K562 (cell line): ENCODE measurements at regions not wholly inside any gene's neighbourhood (a gene's known extent, or its start where the extent isn't known, plus 50 kb on each side); places are given as distances from the start of the nearest gene placed in this dataset.
"Not testable (repeated sequence)": the region's sequence is repeated elsewhere in the genome, so short reads cannot be mapped to it uniquely, and the experiment has no call there.

Experiments used
- ATAC-seq: fragments of 200-7000 bp; cut with Tn5 transposase; 3 replicates; pipeline ENCODE4 v1.9.1; 2020; ENCODE audit warnings: moderate library complexity
- BruUV-seq: library from RNA; stranded (reverse); fragments of 400-500 nt; replicated peaks from 2 replicates; lab custom pipeline; 2021; lab: Mats Ljungman, UMichigan
- CTCF ChIA-PET: fragments of 300-600 bp; formaldehyde crosslinking; extraction: SDS; loops from one replicate; lab custom pipeline; 2021; ENCODE audit warnings: low intra/inter-chr PET ratio; lab: Yijun Ruan, JAX
- POLR2A ChIA-PET: fragments of 300-600, 350-650 bp; sonication (Branson Sonifier 250); formaldehyde crosslinking; extraction: SDS; loops from one replicate; lab custom pipeline; 2021; ENCODE audit warnings: antibody characterized with exemption, inconsistent platforms; lab: Yijun Ruan, JAX
- DNase-seq, 4 experiments: peaks; one replicate each; pipeline versions ENCODE4 v3.0.0 to v3.0.0-alpha.2; 2011 to 2018; ENCODE audit warnings: low spot score in 3 of 4, mixed read lengths in 3 of 4; ENCODE audit errors: extremely low read depth in 1 of 4
- FAIRE-seq: peaks from 2 replicates; lab custom pipeline; 2011; peaks lifted over from hg19 to GRCh38; lab: Jason Lieb, UNC
- H2AFZ ChIP-seq: 2 replicates; pipeline ENCODE4 v1.6.0; 2011; ENCODE audit warnings: low read depth, low read length, control low read depth, inconsistent platforms
- H3K27ac ChIP-seq: fragments of 200-600 bp; 3 replicates; pipeline ENCODE4 v1.8.0; 2011; ENCODE audit warnings: low read depth, mild to moderate bottlenecking, control low read depth, inconsistent platforms, low read length, moderate library complexity, mixed read lengths; ENCODE audit errors: extremely low read depth
- H3K27me3 ChIP-seq, 2 experiments: fragments of 300-600 bp in 1 of 2; 2 replicates in 1 of 2; 3 replicates in 1 of 2; pipeline versions ENCODE4 v1.6.0 to v1.8.0; 2011; ENCODE audit warnings: inconsistent platforms in 2 of 2, low read length in 2 of 2, mild to moderate bottlenecking in 1 of 2, mixed read lengths in 1 of 2, moderate library complexity in 1 of 2; ENCODE audit not compliant: control insufficient read depth in 2 of 2, insufficient read depth in 2 of 2
- H3K36me3 ChIP-seq: fragments of 300-600 bp; 3 replicates; pipeline ENCODE4 v1.8.0; 2011; ENCODE audit warnings: mild to moderate bottlenecking, low read length, inconsistent platforms; ENCODE audit not compliant: control insufficient read depth, insufficient read depth
- H3K4me1 ChIP-seq, 2 experiments: fragments of 200-600 bp in 1 of 2; replicated peaks in 1 of 2; 2 replicates in 1 of 2; 3 replicates in 1 of 2; pipeline versions ENCODE4 v1.5.1 to v1.8.0; 2011; ENCODE audit warnings: inconsistent platforms in 2 of 2, low read length in 2 of 2, mild to moderate bottlenecking in 1 of 2, mixed read lengths in 1 of 2, moderate library complexity in 1 of 2; ENCODE audit not compliant: control insufficient read depth in 2 of 2, insufficient read depth in 2 of 2
- H3K4me2 ChIP-seq: 2 replicates; pipeline ENCODE4 v1.6.1; 2011; ENCODE audit warnings: low read length, control low read depth, inconsistent platforms, mixed read lengths; ENCODE audit not compliant: insufficient read depth
- H3K4me3 ChIP-seq: fragments of 200-600 bp; sonication (generic), shearing (Covaris generic); 2 replicates; pipeline ENCODE4 v1.5.1; 2016; ENCODE audit warnings: control low read depth, inconsistent platforms
- H3K79me2 ChIP-seq: fragments of 200-600 bp; 3 replicates; pipeline ENCODE4 v1.8.0; 2011; ENCODE audit warnings: low read length, inconsistent platforms; ENCODE audit not compliant: control insufficient read depth, insufficient read depth
- H3K9ac ChIP-seq, 2 experiments: 2 replicates each; pipeline versions ENCODE4 v1.6.0 to v1.6.1; 2011; ENCODE audit warnings: low read depth in 2 of 2, low read length in 2 of 2, control low read depth in 1 of 2, inconsistent platforms in 1 of 2, mild to moderate bottlenecking in 1 of 2, mixed read lengths in 1 of 2; ENCODE audit not compliant: insufficient read depth in 1 of 2
- H3K9me1 ChIP-seq: one replicate; pipeline ENCODE4 v1.6.0; 2011; ENCODE audit warnings: inconsistent platforms, mild to moderate bottlenecking, low read length, moderate library complexity; ENCODE audit not compliant: control insufficient read depth, insufficient read depth
- H3K9me3 ChIP-seq: replicated peaks from 2 replicates; pipeline ENCODE4 v1.5.1; 2011; ENCODE audit warnings: low read depth, low read length, inconsistent platforms; ENCODE audit not compliant: control insufficient read depth, insufficient read depth
- H4K20me1 ChIP-seq: replicated peaks from 2 replicates; pipeline ENCODE4 v1.6.1; 2011; ENCODE audit warnings: low read length, inconsistent platforms, mixed read lengths; ENCODE audit not compliant: control insufficient read depth, insufficient read depth
- RB1 ChIP-seq: fragments of 450-650 bp; IDR thresholded peaks from 2 replicates; pipeline ENCODE4 v1.6.1; 2017; ENCODE audit warnings: low read depth, mild to moderate bottlenecking
- RBM25 ChIP-seq: fragments of 200-400 bp; formaldehyde crosslinking; IDR thresholded peaks from 2 replicates; pipeline ENCODE4 v1.6.1; 2018; ENCODE audit warnings: low read length, low read depth, moderate library complexity; ENCODE audit not compliant: severe bottlenecking
- RCOR1 ChIP-seq, 2 experiments: IDR thresholded peaks; 2 replicates each; pipeline ENCODE4 v1.6.1; 2012; ENCODE audit warnings: low read depth in 2 of 2, low read length in 2 of 2, borderline replicate concordance in 1 of 2, improper control_type of control experiment in 1 of 2
- STAT5B ChIP-seq: fragments of 250-450 bp; sonication (Bioruptor Pico); IDR thresholded peaks from 2 replicates; pipeline ENCODE4 v1.8.0; 2021; ENCODE audit warnings: mild to moderate bottlenecking, inconsistent platforms
- TAF1 ChIP-seq: IDR thresholded peaks from 2 replicates; pipeline ENCODE4 v1.6.1; 2011; ENCODE audit warnings: mild to moderate bottlenecking, low read length, moderate library complexity; ENCODE audit not compliant: insufficient read depth, control insufficient read depth, severe bottlenecking; ENCODE audit errors: extremely low read depth
- TEAD2 ChIP-seq: fragments of 450-650 bp; IDR thresholded peaks from 2 replicates; pipeline ENCODE4 v1.6.1; 2016; ENCODE audit warnings: missing genetic modification characterization, control low read depth, missing compliant biosample characterization
- ZNF146 ChIP-seq: IDR thresholded peaks from one replicate; pipeline ENCODE4 v1.6.1; 2018; ENCODE audit warnings: missing compliant biosample characterization; ENCODE audit not compliant: unreplicated experiment
- WGBS: fragments of 100-300 bp; shearing (Covaris generic); methylation state at CpG from one replicate; pipeline ENCODE4 v1.1.6; 2016; ENCODE audit warnings: low coverage, mixed read lengths; ENCODE audit not compliant: insufficient coverage; ENCODE audit errors: missing lambda C conversion rate; 5-methylcytosine and 5-hydroxymethylcytosine counted together
- in situ Hi-C: fragments of 300-500 bp; cut with MboI; formaldehyde crosslinking; loops from 4 replicates; pipeline ENCODE4 v1.15.0; 2018; ENCODE audit warnings: inconsistent platforms, mixed read lengths
- intact Hi-C: fragments of 100-400 bp; cut with micrococcal nuclease; formaldehyde crosslinking; loops from 2 replicates; pipeline ENCODE4 v1.14.2; 2022
- TF ChIP-seq, protein P1 (sequence below), 2 experiments: fragments of 250-450 bp in 1 of 2; fragments of 450-650 bp in 1 of 2; sonication (Bioruptor Pico) in 1 of 2; IDR thresholded peaks; 2 replicates each; pipeline versions ENCODE4 v1.6.1 to v1.8.0; 2016 to 2021; ENCODE audit warnings: mild to moderate bottlenecking in 2 of 2, moderate library complexity in 2 of 2, missing compliant biosample characterization in 1 of 2, missing genetic modification characterization in 1 of 2
- TF ChIP-seq, protein P2 (sequence below): fragments of 250-450 bp; sonication (Bioruptor Pico); IDR thresholded peaks from 2 replicates; pipeline ENCODE4 v1.4.0; 2020; ENCODE audit warnings: borderline replicate concordance

DNA sequence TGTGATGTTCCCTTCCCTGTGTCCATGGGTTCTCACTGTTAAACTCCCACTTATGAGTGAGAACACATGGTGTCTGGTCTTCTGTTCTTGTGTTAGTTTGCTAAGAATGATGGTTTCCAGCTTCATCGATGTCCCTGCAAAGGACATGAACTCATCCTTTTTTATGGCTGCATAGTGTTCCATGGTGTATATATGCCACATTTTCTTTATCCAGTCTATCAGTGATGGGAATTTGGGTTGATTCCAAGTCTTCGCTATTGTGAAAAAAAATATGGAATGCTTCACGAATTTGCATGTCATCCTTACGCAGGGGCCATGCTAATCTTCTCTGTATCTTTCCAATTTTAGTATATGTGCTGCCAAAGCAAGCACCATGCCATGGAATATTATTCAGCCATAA lies 75.4 kb downstream of the TMEM130 start:
- H3K36me3 ChIP-seq, H4K20me1 ChIP-seq, ATAC-seq, FAIRE-seq, H3K4me3 ChIP-seq, H3K9me3 ChIP-seq, in situ Hi-C loops, DNase-seq, H3K4me1 ChIP-seq, H3K4me2 ChIP-seq, BruUV-seq, H3K27ac ChIP-seq, POLR2A ChIA-PET, intact Hi-C loops, H2AFZ ChIP-seq, CTCF ChIA-PET, H3K9ac ChIP-seq, H3K9me1 ChIP-seq, H3K79me2 ChIP-seq: not testable (repeated sequence)
- H3K27me3 ChIP-seq = peaks cover 3 to 25% of the 10 kb centered on the region in 2 experiments
- 1% methylated on average over 4 of the region's 4 CpGs for WGBS
- TF ChIP-seq RBM25 (peak; percentile 3), ZNF146 (CRISPR knock-in tag) (peak; percentile 52)

DNA sequence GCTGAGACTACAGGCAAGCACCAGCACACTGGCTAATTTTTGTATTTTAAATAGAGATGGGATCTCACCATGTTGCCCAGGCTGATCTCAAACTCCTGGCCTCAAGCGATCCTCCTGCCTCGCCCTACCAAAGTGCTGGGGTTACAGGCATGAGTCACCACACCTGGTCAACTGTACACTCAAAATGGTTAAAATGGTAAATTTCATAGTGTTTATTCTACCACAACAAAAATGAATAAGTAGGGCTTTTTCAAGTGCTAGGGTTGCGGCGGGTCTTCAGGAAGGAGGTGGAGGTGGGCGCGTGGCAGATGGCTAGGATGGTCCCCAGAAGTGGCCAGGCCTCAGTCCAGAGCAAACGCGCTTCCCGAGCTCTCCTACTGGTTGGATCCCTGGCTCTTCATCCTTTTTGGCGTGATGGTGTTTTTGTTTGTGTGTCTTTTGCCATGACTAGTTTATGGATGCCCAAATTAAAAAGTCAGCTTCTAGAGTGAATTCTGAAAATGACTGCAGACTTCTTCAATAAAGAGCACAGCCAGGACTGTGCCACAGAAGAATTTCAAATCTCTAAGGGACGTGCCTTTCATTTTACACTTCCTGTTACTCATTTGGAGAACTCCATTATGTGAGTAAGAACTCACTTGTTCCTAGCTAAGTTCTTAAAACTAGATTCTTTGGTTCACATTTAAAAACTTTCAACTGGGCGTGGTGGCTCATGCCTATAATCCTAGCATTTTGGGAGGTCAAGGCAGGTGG lies 73.9 kb downstream of the TMEM130 start:
- H4K20me1 ChIP-seq = 0 out of 2 replicates have a peak, but pooled peaks cover under 1% of the 10 kb centered on the region
- WGBS = 19% methylated on average over 12 of the region's 12 CpGs
- FAIRE-seq (no peak), DNase-seq (no peak), ATAC-seq (no peak)
- H3K9ac ChIP-seq = no peak overlapping the region
- H3K9me1 ChIP-seq = no peaks in the 10 kb centered on the region
- no peak overlapping the region for H3K4me2 ChIP-seq
- intact Hi-C loops (no loop called here), in situ Hi-C loops (no loop called here)
- H3K4me3 ChIP-seq = no peak overlapping the region
- H3K27me3 ChIP-seq = peaks cover 3 to 24% of the 10 kb centered on the region in 2 experiments
- H2AFZ ChIP-seq = no peak overlapping the region
- no peaks in the 10 kb centered on the region for H3K9me3 ChIP-seq
- H3K79me2 ChIP-seq = no peaks in the 10 kb centered on the region
- ChIA-PET CTCF (no interaction called here), POLR2A (interaction anchor here (0.8 kb wide), 1 partner anchor 95 kb away, joined by 4 read pairs; no protein-coding TSS in a partner anchor)
- BruUV-seq = no TSS peak
- H3K27ac ChIP-seq = no peak overlapping the region
- H3K36me3 ChIP-seq = no peaks in the 10 kb centered on the region
- H3K4me1 ChIP-seq = no peaks in the 10 kb centered on the region
- TF ChIP-seq, protein P1, sequence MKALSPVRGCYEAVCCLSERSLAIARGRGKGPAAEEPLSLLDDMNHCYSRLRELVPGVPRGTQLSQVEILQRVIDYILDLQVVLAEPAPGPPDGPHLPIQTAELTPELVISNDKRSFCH (CRISPR knock-in tag; IDR thresholded peaks at IDR 0.05) = no peak
- TF ChIP-seq, protein P1 (tag; IDR thresholded peaks at IDR 0.05) = no peak
- TF ChIP-seq, protein P2, sequence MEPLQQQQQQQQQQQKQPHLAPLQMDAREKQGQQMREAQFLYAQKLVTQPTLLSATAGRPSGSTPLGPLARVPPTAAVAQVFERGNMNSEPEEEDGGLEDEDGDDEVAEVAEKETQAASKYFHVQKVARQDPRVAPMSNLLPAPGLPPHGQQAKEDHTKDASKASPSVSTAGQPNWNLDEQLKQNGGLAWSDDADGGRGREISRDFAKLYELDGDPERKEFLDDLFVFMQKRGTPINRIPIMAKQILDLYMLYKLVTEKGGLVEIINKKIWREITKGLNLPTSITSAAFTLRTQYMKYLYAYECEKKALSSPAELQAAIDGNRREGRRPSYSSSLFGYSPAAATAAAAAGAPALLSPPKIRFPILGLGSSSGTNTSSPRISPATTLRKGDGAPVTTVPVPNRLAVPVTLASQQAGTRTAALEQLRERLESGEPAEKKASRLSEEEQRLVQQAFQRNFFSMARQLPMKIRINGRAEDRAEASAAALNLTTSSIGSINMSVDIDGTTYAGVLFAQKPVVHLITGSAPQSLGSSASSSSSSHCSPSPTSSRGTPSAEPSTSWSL (CRISPR knock-in tag) = no peak
- no peak for TF ChIP-seq RCOR1 (IDR thresholded peaks at IDR 0.05; ENCODE audit: borderline replicate concordance in 1 of 2, low read depth in 2 of 2, low read length in 2 of 2)
- no peak for TF ChIP-seq STAT5B (CRISPR knock-in tag)
- no peak for TF ChIP-seq RB1
- TF ChIP-seq TAF1 = no peak
- no peak for TF ChIP-seq TEAD2
